Stimulated activated CD8-positive, alpha-beta memory T cell treated with anti-CD3 and anti-CD28 coated beads, Interleukin-7, amount 100 ng/mL, for 48 hours (primary cell): ENCODE measurements at regions not wholly inside any gene's neighbourhood (a gene's known extent, or its start where the extent isn't known, plus 50 kb on each side); places are given as distances from the start of the nearest gene placed in this dataset.
A peak's percentile ranks its signal among the peaks of the same experiment; 100 is the strongest.

ENCODE experiments used
- DNase-seq, 2 donors: peaks; one replicate each; pipeline ENCODE4 v3.0.0-alpha.2; 2020; ENCODE audit warnings: low read depth in 1 of 2; ENCODE audit errors: extremely low read depth in 1 of 2

GRCh38 chr5:155897761-155898160 lies 429.2 kb upstream of the SGCD start:
- DNase-seq = no peak

- no peak for DNase-seq
These were observed 428.7 kb upstream of the SGCD start for GRCh38 chr5:155898284-155898683.

- no peak for DNase-seq
These were observed 423.2 kb upstream of the SGCD start for GRCh38 chr5:155903791-155904190.

- DNase-seq = no peak
These were observed 421.6 kb upstream of the SGCD start for GRCh38 chr5:155905364-155905763.

- DNase-seq = no peak
These were observed 420.9 kb upstream of the SGCD start for GRCh38 chr5:155906046-155906445.

- DNase-seq = no peak
These were observed 418.4 kb upstream of the SGCD start for GRCh38 chr5:155908543-155908942.

- DNase-seq = no peak
These were observed 414.7 kb upstream of the SGCD start for GRCh38 chr5:155912291-155912690.

GRCh38 chr5:155914766-155915165 lies 412.2 kb upstream of the SGCD start:
- DNase-seq = no peak

- no peak for DNase-seq
These were observed 411.4 kb upstream of the SGCD start for GRCh38 chr5:155915601-155916000.

- DNase-seq = no peak
These were observed 407.8 kb upstream of the SGCD start for GRCh38 chr5:155919126-155919525.

GRCh38 chr5:155919725-155920124 lies 407.2 kb upstream of the SGCD start:
- no peak for DNase-seq

- DNase-seq = no peak
These were observed 405.3 kb upstream of the SGCD start for GRCh38 chr5:155921621-155922020.

GRCh38 chr5:155923784-155924183 lies 403.2 kb upstream of the SGCD start:
- no peak for DNase-seq

- no peak for DNase-seq
These were observed 400.9 kb upstream of the SGCD start for GRCh38 chr5:155926031-155926430.

GRCh38 chr5:155926766-155927165 lies 400.2 kb upstream of the SGCD start:
- DNase-seq = no peak

GRCh38 chr5:155929112-155929511 lies 397.9 kb upstream of the SGCD start:
- DNase-seq = no peak

GRCh38 chr5:155934964-155935363 lies 392.0 kb upstream of the SGCD start:
- DNase-seq = no peak

- DNase-seq = no peak
These were observed 391.2 kb upstream of the SGCD start for GRCh38 chr5:155935723-155936122.

- DNase-seq = no peak
These were observed 390.2 kb upstream of the SGCD start for GRCh38 chr5:155936520-155937406.

GRCh38 chr5:155938051-155938450 lies 388.9 kb upstream of the SGCD start:
- no peak for DNase-seq

GRCh38 chr5:155941340-155941739 lies 385.6 kb upstream of the SGCD start:
- no peak for DNase-seq

GRCh38 chr5:155943516-155944407 lies 383.2 kb upstream of the SGCD start:
- DNase-seq = peak in 1 of 2 donors; percentile 3
